SHP77 (cell line): ENCODE measurements at regions not wholly inside any gene's neighbourhood (a gene's known extent, or its start where the extent isn't known, plus 50 kb on each side); places are given as distances from the start of the nearest gene placed in this dataset.

Experiments
- DNase-seq, 2 experiments: peaks; one replicate each; lab custom pipeline; 2025; lab: John Stamatoyannopoulos, UW

- DNase-seq = no peak
These were observed 233.6 kb upstream of the E2F7 start for GRCh38 chr12:77299001-77299400.

- DNase-seq = no peak
These were observed 228.6 kb upstream of the E2F7 start for GRCh38 chr12:77294016-77294415.

- no peak for DNase-seq
These were observed 209.6 kb upstream of the E2F7 start for GRCh38 chr12:77274926-77275325.

GRCh38 chr12:77273898-77274297 lies 208.5 kb upstream of the E2F7 start:
- DNase-seq = no peak

GRCh38 chr12:77256956-77257355 lies 191.6 kb upstream of the E2F7 start:
- DNase-seq = no peak

- no peak for DNase-seq
These were observed 188.0 kb upstream of the E2F7 start for GRCh38 chr12:77253321-77253720.

- no peak for DNase-seq
These were observed 186.4 kb upstream of the E2F7 start for GRCh38 chr12:77251799-77252198.

GRCh38 chr12:77249892-77250291 lies 184.5 kb upstream of the E2F7 start:
- no peak for DNase-seq

GRCh38 chr12:77248036-77248435 lies 182.7 kb upstream of the E2F7 start:
- no peak for DNase-seq

GRCh38 chr12:77247542-77247941 lies 182.2 kb upstream of the E2F7 start:
- no peak for DNase-seq

- DNase-seq = no peak
These were observed 178.0 kb upstream of the E2F7 start for GRCh38 chr12:77243345-77243744.

GRCh38 chr12:77239617-77240016 lies 174.2 kb upstream of the E2F7 start:
- DNase-seq = no peak

GRCh38 chr12:77238335-77238734 lies 173.0 kb upstream of the E2F7 start:
- no peak for DNase-seq

- no peak for DNase-seq
These were observed 172.5 kb upstream of the E2F7 start for GRCh38 chr12:77237896-77238295.

- no peak for DNase-seq
These were observed 170.7 kb upstream of the E2F7 start for GRCh38 chr12:77236066-77236465.

- DNase-seq = no peak
These were observed 166.7 kb upstream of the E2F7 start for GRCh38 chr12:77232045-77232444.

GRCh38 chr12:77231501-77231918 lies 166.1 kb upstream of the E2F7 start:
- DNase-seq = no peak

- DNase-seq = no peak
These were observed 164.5 kb upstream of the E2F7 start for GRCh38 chr12:77229640-77230442.

- no peak for DNase-seq
These were observed 163.0 kb upstream of the E2F7 start for GRCh38 chr12:77228376-77228775.

- DNase-seq = no peak
These were observed 161.0 kb upstream of the E2F7 start for GRCh38 chr12:77226368-77226767.

- DNase-seq = no peak
These were observed 160.0 kb upstream of the E2F7 start for GRCh38 chr12:77225373-77225772.

- DNase-seq = no peak
These were observed 159.0 kb upstream of the E2F7 start for GRCh38 chr12:77224346-77224745.

GRCh38 chr12:77222336-77222735 lies 157.0 kb upstream of the E2F7 start:
- no peak for DNase-seq

- DNase-seq = no peak
These were observed 155.2 kb upstream of the E2F7 start for GRCh38 chr12:77220586-77220985.
